SJCRH30 (cell line): ENCODE measurements at regions not wholly inside any gene's neighbourhood (a gene's known extent, or its start where the extent isn't known, plus 50 kb on each side); places are given as distances from the start of the nearest gene placed in this dataset.
A peak's percentile ranks its signal among the peaks of the same experiment; 100 is the strongest.
"Not testable (repeated sequence)": the region's sequence is repeated elsewhere in the genome, so short reads cannot be mapped to it uniquely, and the experiment has no call there.

ENCODE experiments used
- DNase-seq, 2 experiments: peaks; one replicate each; pipeline ENCODE4 v3.0.0-alpha.2; 2015 to 2020
- H3K27ac ChIP-seq: fragments of 250-450 bp; sonication (Bioruptor Pico); 2 replicates; pipeline ENCODE4 v1.5.1; 2020; ENCODE audit warnings: mild to moderate bottlenecking, moderate library complexity
- H3K27me3 ChIP-seq: fragments of 250-450 bp; sonication (Bioruptor Pico); 2 replicates; pipeline ENCODE4 v1.5.1; 2020; ENCODE audit warnings: mild to moderate bottlenecking, moderate library complexity
- H3K36me3 ChIP-seq: fragments of 250-450 bp; sonication (Bioruptor Pico); 2 replicates; pipeline ENCODE4 v1.5.1; 2020; ENCODE audit warnings: mild to moderate bottlenecking, moderate library complexity
- H3K4me1 ChIP-seq: fragments of 250-450 bp; sonication (Bioruptor Pico); 2 replicates; pipeline ENCODE4 v1.5.1; 2020; ENCODE audit warnings: mild to moderate bottlenecking, moderate library complexity
- H3K4me3 ChIP-seq: fragments of 250-450 bp; sonication (Bioruptor Pico); 2 replicates; pipeline ENCODE4 v1.5.1; 2020; ENCODE audit warnings: mild to moderate bottlenecking, moderate library complexity
- H3K9me3 ChIP-seq: fragments of 250-450 bp; sonication (Bioruptor Pico); replicated peaks from 2 replicates; pipeline ENCODE4 v1.5.1; 2020; ENCODE audit warnings: mild to moderate bottlenecking, moderate library complexity

GRCh38 chr9:71333321-71333720 is 211.9 kb upstream of the TRPM3 start:
- no peak overlapping the region for H3K27ac ChIP-seq

DNA sequence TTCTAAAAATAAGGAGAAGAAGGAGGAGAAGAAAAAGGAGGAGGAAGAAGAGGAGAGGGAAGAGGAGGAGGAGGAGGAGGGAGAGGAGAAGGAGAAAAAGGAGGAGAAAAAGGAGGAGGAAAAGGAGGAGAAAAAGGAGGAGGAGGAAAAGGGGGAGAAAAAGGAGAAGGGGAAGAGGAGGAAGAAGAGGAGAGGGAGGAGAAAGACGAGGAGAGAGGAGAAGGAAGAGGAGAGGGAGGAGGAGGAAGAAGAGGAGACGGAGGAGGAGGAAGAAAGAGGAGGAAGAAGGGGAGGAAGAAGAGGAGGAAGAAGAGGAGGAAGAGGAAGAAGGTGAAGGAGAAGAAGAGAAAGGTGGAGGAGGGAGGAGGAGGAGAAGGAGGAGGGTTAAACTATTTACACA is 210.2 kb upstream of the TRPM3 start:
- Histone ChIP-seq H3K9me3 (no peaks in the 10 kb centered on the region), H3K27ac (no peak overlapping the region), H3K36me3 (no peaks in the 10 kb centered on the region), H3K4me3 (no peak overlapping the region), H3K27me3 (peaks cover 11% of the 10 kb centered on the region; the same call in 1 of the 2 replicates), H3K4me1 (no peaks in the 10 kb centered on the region)
- DNase-seq: no peak

More at GRCh38 chr9:71333321-71333720, 211.9 kb upstream of the TRPM3 start:
- Histone ChIP-seq H3K36me3 (no peaks in the 10 kb centered on the region), H3K4me3 (no peak overlapping the region), H3K4me1 (no peaks in the 10 kb centered on the region), H3K27me3 (peaks cover 11% of the 10 kb centered on the region; the same call in 1 of the 2 replicates), H3K9me3 (no peaks in the 10 kb centered on the region)
- DNase-seq: no peak

DNA sequence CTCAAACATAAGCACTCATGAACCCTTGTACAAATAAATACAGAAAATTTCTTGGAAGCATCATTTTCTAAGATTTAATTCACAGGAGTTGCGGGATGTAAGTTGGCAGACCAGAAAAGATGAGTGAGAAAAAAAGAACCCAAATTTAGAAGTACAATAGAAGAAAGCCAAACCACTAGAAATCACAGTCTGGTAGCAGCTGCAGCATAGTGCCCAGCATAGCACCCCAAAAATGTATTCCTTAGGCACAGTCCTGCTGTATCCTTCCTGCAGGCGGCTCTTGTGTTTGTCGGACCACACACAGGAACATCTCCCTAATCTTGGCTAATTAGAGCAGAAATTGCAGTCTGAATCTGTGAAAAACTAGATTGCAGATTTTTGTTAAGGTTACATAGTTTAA is 208.5 kb upstream of the TRPM3 start:
- no peak for DNase-seq
- Histone ChIP-seq H3K9me3 (no peaks in the 10 kb centered on the region), H3K4me1 (no peaks in the 10 kb centered on the region), H3K27ac (no peak overlapping the region), H3K4me3 (no peak overlapping the region), H3K36me3 (no peaks in the 10 kb centered on the region), H3K27me3 (peaks cover 11% of the 10 kb centered on the region; the same call in 1 of the 2 replicates)

DNA sequence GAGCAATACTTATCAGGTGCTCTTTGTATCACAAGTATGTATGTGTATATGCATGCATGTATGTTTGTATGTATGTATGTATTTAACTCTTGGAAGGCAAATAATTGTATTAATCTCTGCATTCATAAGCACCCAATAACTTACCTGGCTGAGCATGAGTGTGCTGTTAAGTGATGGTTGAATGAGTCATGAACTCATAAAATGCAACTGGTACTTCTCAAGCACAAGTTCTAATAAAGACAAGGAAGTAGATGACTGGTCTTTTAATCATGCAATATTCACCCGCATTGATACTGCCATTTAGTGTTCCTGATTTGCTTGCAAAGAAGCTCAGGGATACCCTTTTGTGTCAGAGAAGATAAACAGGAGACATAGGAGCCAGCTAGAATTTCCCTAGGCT is 204.9 kb upstream of the TRPM3 start:
- H3K9me3 ChIP-seq: no peaks in the 10 kb centered on the region
- no peak overlapping the region for H3K27ac ChIP-seq
- no peak overlapping the region for H3K4me3 ChIP-seq
- H3K27me3 ChIP-seq: peaks cover 3% of the 10 kb centered on the region; the same call in 1 of the 2 replicates
- H3K36me3 ChIP-seq: no peaks in the 10 kb centered on the region
- H3K4me1 ChIP-seq: no peaks in the 10 kb centered on the region
- DNase-seq: no peak

DNA sequence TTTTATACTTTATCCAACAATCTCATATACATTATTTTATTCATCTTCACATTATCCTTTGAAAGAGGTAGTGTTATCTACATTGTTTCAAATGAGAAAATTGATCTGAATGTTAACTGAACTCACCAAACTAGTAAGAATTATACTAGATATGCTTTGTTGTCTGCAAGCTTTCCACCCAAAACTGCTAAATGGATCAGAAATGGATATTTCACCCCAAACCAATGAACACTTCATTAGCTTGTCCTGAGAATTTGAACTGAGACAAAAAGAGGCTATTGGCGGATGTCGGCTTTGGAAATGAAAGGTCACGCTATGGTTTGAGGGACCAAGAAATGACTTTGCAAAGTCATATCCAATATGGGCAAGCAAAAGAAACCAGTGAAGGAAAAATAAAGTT is 201.9 kb upstream of the TRPM3 start:
- H3K27ac ChIP-seq: no peak overlapping the region

GRCh38 chr9:71322311-71322710 is 200.9 kb upstream of the TRPM3 start:
- no peak overlapping the region for H3K4me3 ChIP-seq
- H3K27ac ChIP-seq: no peak overlapping the region

More for the DNA sequence above, 201.9 kb upstream of the TRPM3 start:
- H3K36me3 ChIP-seq: no peaks in the 10 kb centered on the region
- no peaks in the 10 kb centered on the region for H3K9me3 ChIP-seq
- H3K27me3 ChIP-seq: no peaks in the 10 kb centered on the region; the same call in 1 of the 2 replicates
- DNase-seq: no peak
- H3K4me3 ChIP-seq: no peak overlapping the region
- H3K4me1 ChIP-seq: no peaks in the 10 kb centered on the region

DNA sequence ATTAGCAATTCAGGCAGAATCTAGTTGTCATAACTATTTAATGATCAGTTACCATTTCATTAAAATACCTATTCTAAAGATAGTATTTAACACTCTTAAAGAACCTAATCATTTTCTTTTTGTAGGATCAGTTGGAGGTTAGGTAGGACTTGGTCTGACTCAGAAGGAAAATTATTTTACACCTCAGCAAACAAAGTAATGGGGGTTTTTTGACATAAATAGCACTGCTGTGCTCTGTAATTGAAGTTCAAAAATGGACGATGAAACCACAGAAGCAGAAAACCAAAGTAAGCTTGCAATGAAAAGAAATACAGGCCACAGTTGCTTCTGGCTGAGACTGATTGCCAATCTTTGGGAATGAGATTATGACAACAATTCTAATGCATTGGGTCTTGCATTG is 187.0 kb upstream of the TRPM3 start:
- Histone ChIP-seq H3K27me3 (no peaks in the 10 kb centered on the region), H3K9me3 (no peaks in the 10 kb centered on the region), H3K36me3 (no peaks in the 10 kb centered on the region), H3K27ac (no peak overlapping the region), H3K4me1 (no peaks in the 10 kb centered on the region), H3K4me3 (no peak overlapping the region)
- DNase-seq: no peak

More at GRCh38 chr9:71322311-71322710, 200.9 kb upstream of the TRPM3 start:
- H3K36me3 ChIP-seq: no peaks in the 10 kb centered on the region
- DNase-seq: no peak
- H3K27me3 ChIP-seq: no peaks in the 10 kb centered on the region; the same call in 1 of the 2 replicates
- H3K9me3 ChIP-seq: no peaks in the 10 kb centered on the region
- H3K4me1 ChIP-seq: no peaks in the 10 kb centered on the region

DNA sequence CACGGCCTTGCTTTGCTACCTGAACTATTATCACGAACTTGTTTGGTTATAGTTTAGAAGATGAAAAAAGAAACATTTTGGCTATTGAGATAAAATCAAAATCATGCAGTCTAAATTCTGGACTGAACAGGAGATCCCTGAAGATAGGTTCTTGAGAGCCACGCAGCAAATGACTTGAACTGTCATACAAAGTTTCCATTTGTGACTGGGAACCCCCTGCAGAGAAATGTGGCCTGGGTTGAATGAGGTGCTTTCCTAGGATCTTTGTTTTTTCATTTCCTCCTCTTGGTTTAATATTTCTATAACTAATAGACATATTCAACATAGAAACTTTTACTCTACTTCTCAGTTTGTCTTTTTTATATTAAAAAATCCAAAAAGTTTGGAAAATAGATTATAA is 184.7 kb upstream of the TRPM3 start:
- Histone ChIP-seq H3K9me3 (no peaks in the 10 kb centered on the region), H3K27ac (no peak overlapping the region), H3K4me3 (no peak overlapping the region), H3K4me1 (no peaks in the 10 kb centered on the region), H3K27me3 (no peaks in the 10 kb centered on the region), H3K36me3 (no peaks in the 10 kb centered on the region)
- DNase-seq: no peak

DNA sequence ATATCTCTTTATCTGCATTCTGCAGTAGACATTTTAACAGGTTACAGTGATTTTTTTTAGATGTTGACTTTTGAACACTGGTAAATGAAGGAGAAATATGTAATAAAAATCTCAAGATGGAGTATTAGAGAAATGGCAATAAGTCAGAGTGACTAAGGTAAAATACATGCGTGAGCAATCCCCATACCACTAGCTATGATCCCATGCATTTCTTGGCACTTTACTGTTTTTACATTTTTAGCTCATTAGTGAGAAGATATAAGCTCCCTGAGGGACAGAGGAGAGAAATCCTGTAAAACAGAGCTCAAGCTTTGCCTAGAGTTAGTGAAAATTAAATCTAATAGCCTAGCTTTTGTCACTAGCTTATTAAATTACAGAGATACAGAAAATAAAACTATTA is 181.9 kb upstream of the TRPM3 start:
- H3K4me3 ChIP-seq: no peak overlapping the region
- H3K27ac ChIP-seq: no peak overlapping the region
- no peaks in the 10 kb centered on the region for H3K36me3 ChIP-seq
- no peak for DNase-seq
- H3K9me3 ChIP-seq: no peaks in the 10 kb centered on the region
- H3K4me1 ChIP-seq: no peaks in the 10 kb centered on the region
- H3K27me3 ChIP-seq: no peaks in the 10 kb centered on the region

- Histone ChIP-seq H3K4me1 (no peaks in the 10 kb centered on the region), H3K9me3 (no peaks in the 10 kb centered on the region), H3K4me3 (no peak overlapping the region), H3K27me3 (no peaks in the 10 kb centered on the region), H3K27ac (no peak overlapping the region), H3K36me3 (no peaks in the 10 kb centered on the region)
- DNase-seq: no peak
Observed at GRCh38 chr9:71302776-71303175, 181.4 kb upstream of the TRPM3 start.

- Histone ChIP-seq H3K4me1 (no peaks in the 10 kb centered on the region), H3K4me3 (no peak overlapping the region), H3K9me3 (no peaks in the 10 kb centered on the region), H3K36me3 (no peaks in the 10 kb centered on the region), H3K27me3 (peaks cover 7% of the 10 kb centered on the region; the same call in 1 of the 2 replicates), H3K27ac (no peak overlapping the region)
- no peak for DNase-seq
Observed at GRCh38 chr9:71295928-71296327, 174.5 kb upstream of the TRPM3 start.

- Histone ChIP-seq H3K27ac (no peak overlapping the region), H3K4me3 (no peak overlapping the region), H3K36me3 (no peaks in the 10 kb centered on the region), H3K4me1 (no peaks in the 10 kb centered on the region), H3K9me3 (no peaks in the 10 kb centered on the region), H3K27me3 (no peaks in the 10 kb centered on the region)
- no peak for DNase-seq
Observed at GRCh38 chr9:71286146-71286545, 164.7 kb upstream of the TRPM3 start.

GRCh38 chr9:71285191-71285656 is 163.8 kb upstream of the TRPM3 start:
- Histone ChIP-seq H3K36me3 (no peaks in the 10 kb centered on the region), H3K4me1 (no peaks in the 10 kb centered on the region), H3K27ac (no peak overlapping the region), H3K27me3 (no peaks in the 10 kb centered on the region), H3K4me3 (no peak overlapping the region), H3K9me3 (no peaks in the 10 kb centered on the region)
- DNase-seq: peak; percentile 38 to 79

DNA sequence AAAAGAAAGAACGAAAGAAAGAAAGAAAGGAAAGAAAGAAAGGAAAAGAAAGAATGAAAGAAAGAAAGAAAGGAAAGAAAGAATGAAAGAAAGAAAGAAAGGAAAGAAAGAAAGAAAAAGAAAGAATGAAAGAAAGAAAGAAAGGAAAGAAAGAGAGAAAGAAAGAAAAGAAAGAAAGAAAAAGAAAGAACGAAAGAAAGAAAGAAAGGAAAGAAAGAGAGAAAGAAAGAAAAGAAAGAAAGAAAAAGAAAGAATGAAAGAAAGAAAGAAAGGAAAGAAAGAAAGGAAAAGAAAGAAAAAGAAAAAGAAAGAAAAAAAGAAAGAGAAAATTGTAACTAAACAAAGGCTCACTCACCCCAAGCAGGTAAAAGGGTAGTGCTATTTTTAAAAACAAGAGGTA is 160.7 kb upstream of the TRPM3 start:
- not testable (repeated sequence) for H3K4me1 ChIP-seq, H3K36me3 ChIP-seq, H3K4me3 ChIP-seq, H3K27ac ChIP-seq, H3K9me3 ChIP-seq, DNase-seq
- peaks cover 14% of the 10 kb centered on the region; the same call in 1 of the 2 replicates for H3K27me3 ChIP-seq

DNA sequence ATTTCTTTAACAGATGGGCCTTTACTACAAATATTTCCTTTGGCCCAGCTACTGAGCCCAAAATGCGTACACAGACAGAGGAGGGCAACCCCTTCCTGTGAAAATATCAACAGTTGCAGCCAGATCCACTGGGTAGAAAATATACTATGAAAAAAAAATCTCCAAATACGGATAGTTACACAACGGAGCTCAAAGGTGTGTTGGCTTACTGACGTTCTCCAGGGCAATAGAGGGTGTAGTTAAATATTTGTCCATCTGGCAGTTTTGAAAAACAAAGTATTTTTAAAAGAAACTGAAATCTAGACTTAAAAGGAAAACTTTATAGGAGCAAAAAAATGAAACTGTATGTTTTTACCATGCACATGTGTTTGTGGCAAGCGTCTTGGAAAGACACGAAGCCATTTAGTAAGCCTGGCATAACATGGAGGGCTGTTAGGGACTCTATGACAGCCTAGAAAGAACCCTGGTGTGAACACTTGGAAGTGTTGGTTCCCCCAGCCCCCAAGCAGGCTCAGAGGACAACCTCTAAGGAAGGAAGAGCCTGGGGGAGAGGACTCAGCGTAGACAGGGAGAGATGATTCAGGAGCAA is 157.8 kb upstream of the TRPM3 start:
- no peak overlapping the region for H3K27ac ChIP-seq
- H3K4me3 ChIP-seq: no peak overlapping the region
- no peaks in the 10 kb centered on the region for H3K4me1 ChIP-seq
- H3K36me3 ChIP-seq: no peaks in the 10 kb centered on the region
- H3K27me3 ChIP-seq: peaks cover 14% of the 10 kb centered on the region; the same call in 1 of the 2 replicates
- no peaks in the 10 kb centered on the region; the same call in 1 of the 2 replicates for H3K9me3 ChIP-seq
- DNase-seq: no peak

DNA sequence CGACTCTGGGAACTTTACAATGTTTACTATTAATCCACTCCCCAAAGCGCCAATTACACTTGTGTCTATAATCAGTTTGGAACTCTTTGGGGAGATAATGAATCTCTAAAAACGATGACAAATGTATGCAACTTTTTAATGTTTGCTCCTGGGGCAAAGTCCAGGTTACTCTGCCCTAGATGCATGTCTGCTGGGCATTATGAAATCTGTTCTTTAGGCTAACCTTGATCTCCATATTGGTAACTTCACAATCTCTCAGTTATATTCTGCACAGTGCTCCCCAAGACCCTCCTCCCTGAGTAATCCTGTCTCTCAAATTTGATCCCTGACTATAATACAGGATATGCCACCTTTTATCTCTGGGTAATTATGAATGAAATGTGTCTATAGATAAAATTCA is 152.2 kb upstream of the TRPM3 start:
- Histone ChIP-seq H3K27ac (no peak overlapping the region), H3K27me3 (peaks cover 16% of the 10 kb centered on the region), H3K4me3 (no peak overlapping the region), H3K4me1 (no peaks in the 10 kb centered on the region), H3K36me3 (no peaks in the 10 kb centered on the region), H3K9me3 (no peaks in the 10 kb centered on the region; the same call in 1 of the 2 replicates)
- DNase-seq: no peak
